Gastrocnemius medialis (tissue), 4 donors: ENCODE measurements at regions not wholly inside any gene's neighbourhood (a gene's known extent, or its start where the extent isn't known, plus 50 kb on each side); places are given as distances from the start of the nearest gene placed in this dataset.

Experiments used
- POLR2A ChIP-seq, 2 donors: fragments of 450-650 bp; IDR thresholded peaks; one replicate each; pipeline ENCODE4 v1.6.1; 2017; ENCODE audit warnings: antibody characterized with exemption in 2 of 2, mild to moderate bottlenecking in 2 of 2, moderate library complexity in 2 of 2
- TF ChIP-seq, protein P1 (sequence below), 5 experiments: fragments of 450-650 bp in 3 of 5; fragments of 200-600 bp in 2 of 5; sonication (generic) in 2 of 5; IDR thresholded peaks in 4 of 5; conservative IDR thresholded peaks in 1 of 5; 1 replicate in 4 of 5; 2 replicates in 1 of 5; pipeline ENCODE4 v1.5.1; 2016 to 2019; ENCODE audit warnings: antibody characterized with exemption in 5 of 5, mild to moderate bottlenecking in 3 of 5, moderate library complexity in 3 of 5

GRCh38 chr12:85574291-85574690 is 261.9 kb downstream of the RASSF9 start:
- TF ChIP-seq, protein P1, sequence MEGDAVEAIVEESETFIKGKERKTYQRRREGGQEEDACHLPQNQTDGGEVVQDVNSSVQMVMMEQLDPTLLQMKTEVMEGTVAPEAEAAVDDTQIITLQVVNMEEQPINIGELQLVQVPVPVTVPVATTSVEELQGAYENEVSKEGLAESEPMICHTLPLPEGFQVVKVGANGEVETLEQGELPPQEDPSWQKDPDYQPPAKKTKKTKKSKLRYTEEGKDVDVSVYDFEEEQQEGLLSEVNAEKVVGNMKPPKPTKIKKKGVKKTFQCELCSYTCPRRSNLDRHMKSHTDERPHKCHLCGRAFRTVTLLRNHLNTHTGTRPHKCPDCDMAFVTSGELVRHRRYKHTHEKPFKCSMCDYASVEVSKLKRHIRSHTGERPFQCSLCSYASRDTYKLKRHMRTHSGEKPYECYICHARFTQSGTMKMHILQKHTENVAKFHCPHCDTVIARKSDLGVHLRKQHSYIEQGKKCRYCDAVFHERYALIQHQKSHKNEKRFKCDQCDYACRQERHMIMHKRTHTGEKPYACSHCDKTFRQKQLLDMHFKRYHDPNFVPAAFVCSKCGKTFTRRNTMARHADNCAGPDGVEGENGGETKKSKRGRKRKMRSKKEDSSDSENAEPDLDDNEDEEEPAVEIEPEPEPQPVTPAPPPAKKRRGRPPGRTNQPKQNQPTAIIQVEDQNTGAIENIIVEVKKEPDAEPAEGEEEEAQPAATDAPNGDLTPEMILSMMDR (IDR thresholded peaks at IDR 0.05 in 4 of 5, conservative IDR thresholded peaks at IDR 0.05 in 1 of 5): no peak
- TF ChIP-seq POLR2A (IDR thresholded peaks at IDR 0.05): no peak
